Neural cell (in vitro differentiated cells): ENCODE measurements at regions not wholly inside any gene's neighbourhood (a gene's known extent, or its start where the extent isn't known, plus 50 kb on each side); places are given as distances from the start of the nearest gene placed in this dataset.

Source experiments
- H2AFZ ChIP-seq: fragments of 200-600, 300-800 bp; sonication (generic), shearing (Covaris generic); 2 replicates; pipeline ENCODE4 v1.6.0; 2014; ENCODE audit warnings: low read depth, mild to moderate bottlenecking, antibody characterized with exemption, low read length, moderate library complexity
- H3F3A ChIP-seq: fragments of 200-600 bp; shearing (Covaris generic); 2 replicates; pipeline ENCODE4 v1.6.1; 2016; ENCODE audit warnings: mild to moderate bottlenecking, moderate library complexity, mixed read lengths, antibody characterized with exemption, low read length; ENCODE audit not compliant: insufficient read depth, poor library complexity, severe bottlenecking
- H3K27ac ChIP-seq: fragments of 200-600, 300-800 bp; sonication (generic), shearing (Covaris generic); 2 replicates; pipeline ENCODE4 v1.5.1; 2014; ENCODE audit warnings: mild to moderate bottlenecking, low read length, moderate library complexity
- H3K27me3 ChIP-seq: fragments of 300-800, 200-600 bp; sonication (generic), shearing (Covaris generic); 2 replicates; pipeline ENCODE4 v1.6.0; 2014; ENCODE audit warnings: mild to moderate bottlenecking, low read depth, low read length, moderate library complexity; ENCODE audit not compliant: insufficient read depth
- H3K36me3 ChIP-seq: fragments of 300-800, 200-600 bp; sonication (generic), shearing (Covaris generic); 2 replicates; pipeline ENCODE4 v1.5.1; 2014; ENCODE audit warnings: mild to moderate bottlenecking, antibody characterized with exemption, low read length, moderate library complexity; ENCODE audit not compliant: insufficient read depth
- H3K4me2 ChIP-seq: fragments of 300-800, 200-600 bp; sonication (generic), shearing (Covaris generic); 2 replicates; pipeline ENCODE4 v1.6.0; 2014; ENCODE audit warnings: mild to moderate bottlenecking, low read length
- H3K4me3 ChIP-seq: fragments of 300-800, 200-600 bp; sonication (generic), shearing (Covaris generic); 2 replicates; pipeline ENCODE4 v1.5.1; 2014; ENCODE audit warnings: mild to moderate bottlenecking, low read length, moderate library complexity
- H3K79me2 ChIP-seq: fragments of 200-600 bp; shearing (Covaris generic); replicated peaks from 2 replicates; pipeline ENCODE4 v1.6.0; 2014; ENCODE audit warnings: mild to moderate bottlenecking, low read length, moderate library complexity; ENCODE audit not compliant: insufficient read depth
- H3K9ac ChIP-seq: fragments of 300-800, 200-600 bp; sonication (generic), shearing (Covaris generic); 2 replicates; pipeline ENCODE4 v1.6.1; 2016; ENCODE audit warnings: mild to moderate bottlenecking, low read length, mixed read lengths
- H3K9me2 ChIP-seq: fragments of 200-600 bp; shearing (Covaris generic); 2 replicates; pipeline ENCODE4 v1.6.1; 2016; ENCODE audit warnings: mild to moderate bottlenecking, low read length, mixed read lengths; ENCODE audit not compliant: insufficient read depth
- H3K9me3 ChIP-seq: fragments of 200-600, 300-800 bp; sonication (generic), shearing (Covaris generic); 2 replicates; pipeline ENCODE4 v1.6.1; 2016; ENCODE audit warnings: mild to moderate bottlenecking, mixed run types, low read length, moderate library complexity, mixed read lengths
- H4K20me1 ChIP-seq: fragments of 200-600 bp; shearing (Covaris generic); 2 replicates; pipeline ENCODE4 v1.6.1; 2016; ENCODE audit warnings: mild to moderate bottlenecking, mixed run types; ENCODE audit not compliant: insufficient read depth
- CTCF ChIP-seq: fragments of 450-650 bp; IDR thresholded peaks from 2 replicates; pipeline ENCODE4 v1.5.1; 2014; ENCODE audit warnings: antibody characterized with exemption, mild to moderate bottlenecking, moderate library complexity; ENCODE audit not compliant: poor library complexity, severe bottlenecking
- EP300 ChIP-seq: fragments of 450-650 bp; conservative IDR thresholded peaks from 2 replicates; pipeline ENCODE4 v1.6.1; 2014; ENCODE audit warnings: antibody characterized with exemption, mild to moderate bottlenecking, moderate library complexity; ENCODE audit not compliant: poor library complexity, severe bottlenecking
- EZH2 ChIP-seq: fragments of 200-600, 300-800 bp; shearing (Covaris generic), sonication (generic); IDR thresholded peaks from 2 replicates; pipeline ENCODE4 v1.6.1; 2014; ENCODE audit warnings: antibody characterized with exemption, low read length, borderline replicate concordance, mild to moderate bottlenecking; ENCODE audit not compliant: insufficient read depth, poor library complexity, severe bottlenecking
- MXI1 ChIP-seq: fragments of 450-650 bp; conservative IDR thresholded peaks from 2 replicates; pipeline ENCODE4 v1.6.1; 2014; ENCODE audit warnings: antibody characterized with exemption, mild to moderate bottlenecking; ENCODE audit not compliant: poor library complexity, severe bottlenecking
- POLR2AphosphoS5 ChIP-seq: IDR thresholded peaks from 2 replicates; pipeline ENCODE4 v1.6.1; 2012
- RAD21 ChIP-seq: fragments of 450-650 bp; conservative IDR thresholded peaks from 2 replicates; pipeline ENCODE4 v1.6.1; 2014; ENCODE audit warnings: antibody characterized with exemption, mild to moderate bottlenecking, moderate library complexity
- REST ChIP-seq: IDR thresholded peaks from 2 replicates; pipeline ENCODE4 v1.6.1; 2012; ENCODE audit warnings: borderline replicate concordance
- SMC3 ChIP-seq: fragments of 450-650 bp; conservative IDR thresholded peaks from 2 replicates; pipeline ENCODE4 v1.6.1; 2014; ENCODE audit warnings: antibody characterized with exemption, mild to moderate bottlenecking, moderate library complexity; ENCODE audit not compliant: poor library complexity
- TAF1 ChIP-seq: IDR thresholded peaks from 2 replicates; pipeline ENCODE4 v1.6.1; 2012; ENCODE audit warnings: low read depth

- H3K9me2 ChIP-seq: no peaks in the 10 kb centered on the region
- no peaks in the 10 kb centered on the region for H3F3A ChIP-seq
- H3K27me3 ChIP-seq: no peaks in the 10 kb centered on the region
- no peaks in the 10 kb centered on the region for H3K9me3 ChIP-seq
- H3K79me2 ChIP-seq: no peaks in the 10 kb centered on the region
- H2AFZ ChIP-seq: no peak overlapping the region
- TF ChIP-seq RAD21 (no peak), EP300 (no peak), EZH2 (no peak), POLR2AphosphoS5 (no peak), SMC3 (no peak), TAF1 (no peak), MXI1 (no peak), REST (no peak), CTCF (no peak)
- H4K20me1 ChIP-seq: no peaks in the 10 kb centered on the region
- no peak overlapping the region for H3K4me2 ChIP-seq
- H3K9ac ChIP-seq: no peak overlapping the region
- no peak overlapping the region for H3K27ac ChIP-seq
- H3K36me3 ChIP-seq: no peaks in the 10 kb centered on the region
- H3K4me3 ChIP-seq: no peak overlapping the region
These were observed 158.4 kb upstream of the TPRG1 start for GRCh38 chr3:189013224-189013888.

- H2AFZ ChIP-seq: no peak overlapping the region
- H4K20me1 ChIP-seq: no peaks in the 10 kb centered on the region
- no peaks in the 10 kb centered on the region for H3K79me2 ChIP-seq
- H3K4me3 ChIP-seq: no peak overlapping the region
- H3K9me3 ChIP-seq: no peaks in the 10 kb centered on the region
- H3K4me2 ChIP-seq: no peak overlapping the region
- TF ChIP-seq MXI1: no peak
- no peak for TF ChIP-seq EZH2
- TF ChIP-seq CTCF: no peak
- TF ChIP-seq POLR2AphosphoS5: no peak
- no peak for TF ChIP-seq RAD21
- TF ChIP-seq EP300: no peak
- no peak for TF ChIP-seq TAF1
- no peak for TF ChIP-seq REST
- TF ChIP-seq SMC3: no peak
- H3K27ac ChIP-seq: no peak overlapping the region
- H3K27me3 ChIP-seq: no peaks in the 10 kb centered on the region
- H3K9me2 ChIP-seq: no peaks in the 10 kb centered on the region
- no peaks in the 10 kb centered on the region for H3F3A ChIP-seq
- no peak overlapping the region for H3K9ac ChIP-seq
- no peaks in the 10 kb centered on the region for H3K36me3 ChIP-seq
These were observed 157.2 kb upstream of the TPRG1 start for GRCh38 chr3:189014526-189014925.
